Loucy (cell line): ENCODE measurements at regions not wholly inside any gene's neighbourhood (a gene's known extent, or its start where the extent isn't known, plus 50 kb on each side); places are given as distances from the start of the nearest gene placed in this dataset.
A peak's percentile ranks its signal among the peaks of the same experiment; 100 is the strongest.

Experiments used
- H2AFZ ChIP-seq: fragments of 200-600 bp; sonication (generic); 2 replicates; pipeline ENCODE4 v1.6.0; 2016; ENCODE audit warnings: antibody characterized with exemption, mild to moderate bottlenecking, low read length, moderate library complexity
- H3F3A ChIP-seq: fragments of 200-600 bp; 2 replicates; pipeline ENCODE4 v1.6.0; 2016; ENCODE audit warnings: antibody characterized with exemption, low read depth, mild to moderate bottlenecking
- H3K27me3 ChIP-seq: fragments of 200-600 bp; sonication (generic); 2 replicates; pipeline ENCODE4 v1.6.1; 2014; ENCODE audit warnings: low read length, mild to moderate bottlenecking; ENCODE audit not compliant: insufficient read depth, poor library complexity, severe bottlenecking
- H3K36me3 ChIP-seq: fragments of 200-600 bp; sonication (generic); 2 replicates; pipeline ENCODE4 v1.6.1; 2016; ENCODE audit warnings: low read length; ENCODE audit not compliant: insufficient read depth
- H3K4me1 ChIP-seq: fragments of 200-600 bp; sonication (generic); 2 replicates; pipeline ENCODE4 v1.5.1; 2014; ENCODE audit warnings: low read length, mild to moderate bottlenecking; ENCODE audit not compliant: insufficient read depth, poor library complexity, severe bottlenecking
- H3K4me2 ChIP-seq: fragments of 200-600 bp; sonication (generic); 2 replicates; pipeline ENCODE4 v1.6.0; 2014; ENCODE audit warnings: antibody characterized with exemption, low read length, low read depth, mild to moderate bottlenecking; ENCODE audit not compliant: poor library complexity, severe bottlenecking
- H3K4me3 ChIP-seq: fragments of 200-600 bp; sonication (generic); 2 replicates; pipeline ENCODE4 v1.5.1; 2014; ENCODE audit warnings: low read length, mild to moderate bottlenecking, mixed read lengths; ENCODE audit not compliant: poor library complexity, severe bottlenecking
- H3K79me2 ChIP-seq: fragments of 200-600 bp; sonication (generic); 2 replicates; pipeline ENCODE4 v1.6.1; 2014; ENCODE audit warnings: low read length; ENCODE audit not compliant: insufficient read depth
- H3K9ac ChIP-seq: fragments of 200-600 bp; sonication (generic); 2 replicates; pipeline ENCODE4 v1.6.0; 2014; ENCODE audit warnings: mild to moderate bottlenecking, low read depth, low read length, moderate library complexity; ENCODE audit not compliant: poor library complexity, severe bottlenecking
- H3K9me2 ChIP-seq: fragments of 200-600 bp; sonication (generic); replicated peaks from 2 replicates; pipeline ENCODE4 v1.6.1; 2016; ENCODE audit warnings: low read depth, low read length, mixed read lengths
- H3K9me3 ChIP-seq: fragments of 200-600 bp; sonication (generic); 2 replicates; pipeline ENCODE4 v1.6.1; 2014; ENCODE audit warnings: mild to moderate bottlenecking, antibody characterized with exemption, low read length, low read depth; ENCODE audit not compliant: insufficient read depth
- H4K20me1 ChIP-seq: fragments of 200-600 bp; sonication (generic); 2 replicates; pipeline ENCODE4 v1.6.0; 2014; ENCODE audit warnings: antibody characterized with exemption, low read length, mild to moderate bottlenecking; ENCODE audit not compliant: insufficient read depth, poor library complexity, severe bottlenecking
- EZH2phosphoT487 ChIP-seq: fragments of 200-600 bp; IDR thresholded peaks from 2 replicates; pipeline ENCODE4 v1.6.1; 2018; ENCODE audit warnings: antibody characterized with exemption, mild to moderate bottlenecking, moderate library complexity, borderline replicate concordance
- TF ChIP-seq, protein P1 (sequence below): fragments of 200-600 bp; sonication (generic); conservative IDR thresholded peaks from 2 replicates; pipeline ENCODE4 v1.5.1; 2014; ENCODE audit warnings: mild to moderate bottlenecking, antibody characterized with exemption, low read length

DNA sequence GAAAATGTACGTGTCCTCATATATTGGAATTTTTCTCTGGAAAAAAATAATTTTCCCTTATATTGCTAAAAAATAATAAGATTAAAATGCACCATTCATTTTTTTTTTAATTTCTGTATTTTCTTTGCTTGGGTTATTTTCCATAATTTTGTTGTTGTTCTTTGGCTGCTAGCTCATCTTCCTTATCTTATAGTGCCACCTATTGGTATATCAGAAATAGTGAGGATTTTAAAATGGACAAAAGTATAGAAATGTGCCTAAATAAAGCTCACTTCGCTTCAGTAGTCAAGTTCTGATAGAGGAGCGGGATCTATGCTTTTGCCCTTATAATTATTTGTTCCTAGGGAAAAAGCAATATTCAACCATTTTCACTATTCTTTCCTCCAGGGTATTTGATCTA lies 134.8 kb downstream of the NAP1L3 start:
- no peaks in the 10 kb centered on the region for H3K4me1 ChIP-seq
- no peak overlapping the region for H3K9ac ChIP-seq
- no peaks in the 10 kb centered on the region for H3F3A ChIP-seq
- no peak for TF ChIP-seq EZH2phosphoT487
- TF ChIP-seq, protein P1, sequence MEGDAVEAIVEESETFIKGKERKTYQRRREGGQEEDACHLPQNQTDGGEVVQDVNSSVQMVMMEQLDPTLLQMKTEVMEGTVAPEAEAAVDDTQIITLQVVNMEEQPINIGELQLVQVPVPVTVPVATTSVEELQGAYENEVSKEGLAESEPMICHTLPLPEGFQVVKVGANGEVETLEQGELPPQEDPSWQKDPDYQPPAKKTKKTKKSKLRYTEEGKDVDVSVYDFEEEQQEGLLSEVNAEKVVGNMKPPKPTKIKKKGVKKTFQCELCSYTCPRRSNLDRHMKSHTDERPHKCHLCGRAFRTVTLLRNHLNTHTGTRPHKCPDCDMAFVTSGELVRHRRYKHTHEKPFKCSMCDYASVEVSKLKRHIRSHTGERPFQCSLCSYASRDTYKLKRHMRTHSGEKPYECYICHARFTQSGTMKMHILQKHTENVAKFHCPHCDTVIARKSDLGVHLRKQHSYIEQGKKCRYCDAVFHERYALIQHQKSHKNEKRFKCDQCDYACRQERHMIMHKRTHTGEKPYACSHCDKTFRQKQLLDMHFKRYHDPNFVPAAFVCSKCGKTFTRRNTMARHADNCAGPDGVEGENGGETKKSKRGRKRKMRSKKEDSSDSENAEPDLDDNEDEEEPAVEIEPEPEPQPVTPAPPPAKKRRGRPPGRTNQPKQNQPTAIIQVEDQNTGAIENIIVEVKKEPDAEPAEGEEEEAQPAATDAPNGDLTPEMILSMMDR = peak; percentile 51
- no peaks in the 10 kb centered on the region for H3K27me3 ChIP-seq
- H3K9me3 ChIP-seq = no peaks in the 10 kb centered on the region
- H3K36me3 ChIP-seq = no peaks in the 10 kb centered on the region
- H3K4me2 ChIP-seq = no peak overlapping the region
- H3K4me3 ChIP-seq = no peak overlapping the region
- no peaks in the 10 kb centered on the region for H3K79me2 ChIP-seq
- no peaks in the 10 kb centered on the region for H4K20me1 ChIP-seq
- no peak overlapping the region for H2AFZ ChIP-seq
- H3K9me2 ChIP-seq = no peaks in the 10 kb centered on the region

DNA sequence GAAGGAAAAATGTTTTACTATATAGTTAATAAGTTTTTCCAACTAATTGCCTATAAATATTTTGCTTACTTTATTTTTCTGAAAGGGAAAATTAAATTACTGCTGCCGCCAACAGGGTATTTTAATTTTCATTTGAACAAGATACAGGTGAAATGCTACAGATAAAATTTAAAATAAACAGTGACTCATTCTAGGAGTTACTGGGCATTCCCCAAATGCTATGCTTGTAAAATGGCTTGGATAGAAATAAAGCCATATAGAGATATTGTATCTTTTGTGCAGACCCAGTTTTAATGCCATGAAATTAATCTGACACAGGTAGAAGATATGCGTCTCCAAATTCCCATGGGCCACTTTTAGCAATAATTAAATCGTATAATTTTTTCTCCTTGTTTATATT lies 144.5 kb downstream of the NAP1L3 start:
- Histone ChIP-seq H3K36me3 (no peaks in the 10 kb centered on the region), H3K4me2 (no peak overlapping the region), H3K79me2 (no peaks in the 10 kb centered on the region), H3F3A (no peaks in the 10 kb centered on the region), H2AFZ (no peak overlapping the region), H3K9me3 (no peaks in the 10 kb centered on the region), H3K27me3 (no peaks in the 10 kb centered on the region), H3K9ac (no peak overlapping the region), H3K9me2 (no peaks in the 10 kb centered on the region), H4K20me1 (no peaks in the 10 kb centered on the region), H3K4me1 (no peaks in the 10 kb centered on the region), H3K4me3 (no peak overlapping the region)
- TF ChIP-seq EZH2phosphoT487 = no peak
- TF ChIP-seq, protein P1 = no peak
